ENCODE measurements at regions not wholly inside any gene's neighbourhood (a gene's known extent, or its start where the extent isn't known, plus 50 kb on each side); places are given as distances from the start of the nearest gene placed in this dataset.
A peak's percentile ranks its signal among the peaks of the same experiment; 100 is the strongest.

DNA sequence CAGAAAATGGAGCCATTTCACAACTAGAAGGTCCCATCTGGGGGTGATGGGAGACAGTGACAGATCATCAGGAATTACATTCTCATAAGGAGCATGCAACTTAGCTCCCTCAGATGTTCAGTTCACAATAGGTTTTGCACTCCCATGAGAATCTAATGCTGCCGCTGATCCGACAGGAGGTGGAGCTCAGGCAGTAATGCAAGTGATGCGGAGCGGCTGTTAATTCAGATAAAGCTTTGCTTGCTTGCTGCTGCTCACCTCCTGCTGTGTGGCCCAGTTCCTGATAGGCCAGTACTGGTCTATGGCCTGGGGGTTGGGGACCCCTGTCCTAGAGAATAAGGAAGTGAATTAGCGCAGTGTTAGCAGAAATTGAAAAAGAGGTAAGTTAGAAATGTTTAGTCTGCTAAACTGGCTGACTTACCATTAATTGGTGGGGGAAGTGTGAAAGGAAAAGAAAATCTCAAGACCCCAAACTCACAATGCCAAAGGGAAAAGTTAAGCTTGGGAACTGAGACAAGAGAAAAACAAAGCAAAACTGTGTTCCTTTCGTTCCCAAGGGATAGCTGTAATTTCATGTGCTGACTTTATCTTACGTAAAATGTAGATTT lies 76.4 kb downstream of the LYZL2 start (continued):
- TF ChIP-seq BCOR (IDR thresholded peaks at IDR 0.05) (peak; percentile 24; the same call in 1 of the 2 replicates), PTBP1 (IDR thresholded peaks at IDR 0.05; ENCODE audit: low read depth, low read length) (no peak), HSF4 (CRISPR knock-in tag; IDR thresholded peaks at IDR 0.05; ENCODE audit: borderline replicate concordance) (no peak), HMG20A (CRISPR knock-in tag; conservative IDR thresholded peaks at IDR 0.05) (no peak), U2AF2 (optimal IDR thresholded peaks at IDR 0.05; ENCODE audit: low read depth, low read length) (no peak), ZNF3 (CRISPR knock-in tag; IDR thresholded peaks at IDR 0.05) (no peak), ZNF324 (CRISPR knock-in tag; IDR thresholded peaks at IDR 0.05) (no peak), FOXK1 (CRISPR knock-in tag; IDR thresholded peaks at IDR 0.05; ENCODE audit: borderline replicate concordance) (no peak), ZNF239 (CRISPR knock-in tag; IDR thresholded peaks at IDR 0.05) (no peak), GATAD2A (IDR thresholded peaks at IDR 0.05) (peak; percentile 80; the same call in 1 of the 2 replicates), MEF2D (tag; conservative IDR thresholded peaks at IDR 0.05; ENCODE audit: low read depth) (no peak; the same call in 1 of the 2 replicates), HDAC2 (IDR thresholded peaks at IDR 0.05) (peak; percentile 86; the same call in 1 of the 2 replicates), ZNF668 (CRISPR knock-in tag; IDR thresholded peaks at IDR 0.05) (no peak), SAP30 (IDR thresholded peaks at IDR 0.05; ENCODE audit: borderline replicate concordance, insufficient read depth, low read depth, low read length, poor library complexity, severe bottlenecking) (no peak), SIRT6 (IDR thresholded peaks at IDR 0.05; ENCODE audit: low read depth, low read length) (no peak), ZNF24 (IDR thresholded peaks at IDR 0.05) (peak; percentile 79), NFIC (IDR thresholded peaks at IDR 0.05) (peak; percentile 59), SMARCC2 (IDR thresholded peaks at IDR 0.05; ENCODE audit: low read depth) (peak; percentile 77), TAF15 (IDR thresholded peaks at IDR 0.05; ENCODE audit: low read depth, low read length) (no peak)
- TF ChIP-seq, protein P1, sequence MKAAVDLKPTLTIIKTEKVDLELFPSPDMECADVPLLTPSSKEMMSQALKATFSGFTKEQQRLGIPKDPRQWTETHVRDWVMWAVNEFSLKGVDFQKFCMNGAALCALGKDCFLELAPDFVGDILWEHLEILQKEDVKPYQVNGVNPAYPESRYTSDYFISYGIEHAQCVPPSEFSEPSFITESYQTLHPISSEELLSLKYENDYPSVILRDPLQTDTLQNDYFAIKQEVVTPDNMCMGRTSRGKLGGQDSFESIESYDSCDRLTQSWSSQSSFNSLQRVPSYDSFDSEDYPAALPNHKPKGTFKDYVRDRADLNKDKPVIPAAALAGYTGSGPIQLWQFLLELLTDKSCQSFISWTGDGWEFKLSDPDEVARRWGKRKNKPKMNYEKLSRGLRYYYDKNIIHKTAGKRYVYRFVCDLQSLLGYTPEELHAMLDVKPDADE (conservative IDR thresholded peaks at IDR 0.05; ENCODE audit: control insufficient read depth, low read depth, low read length): 0 out of 2 replicates have a peak, but pooled peaks have one; percentile 37
- TF ChIP-seq, protein P2, sequence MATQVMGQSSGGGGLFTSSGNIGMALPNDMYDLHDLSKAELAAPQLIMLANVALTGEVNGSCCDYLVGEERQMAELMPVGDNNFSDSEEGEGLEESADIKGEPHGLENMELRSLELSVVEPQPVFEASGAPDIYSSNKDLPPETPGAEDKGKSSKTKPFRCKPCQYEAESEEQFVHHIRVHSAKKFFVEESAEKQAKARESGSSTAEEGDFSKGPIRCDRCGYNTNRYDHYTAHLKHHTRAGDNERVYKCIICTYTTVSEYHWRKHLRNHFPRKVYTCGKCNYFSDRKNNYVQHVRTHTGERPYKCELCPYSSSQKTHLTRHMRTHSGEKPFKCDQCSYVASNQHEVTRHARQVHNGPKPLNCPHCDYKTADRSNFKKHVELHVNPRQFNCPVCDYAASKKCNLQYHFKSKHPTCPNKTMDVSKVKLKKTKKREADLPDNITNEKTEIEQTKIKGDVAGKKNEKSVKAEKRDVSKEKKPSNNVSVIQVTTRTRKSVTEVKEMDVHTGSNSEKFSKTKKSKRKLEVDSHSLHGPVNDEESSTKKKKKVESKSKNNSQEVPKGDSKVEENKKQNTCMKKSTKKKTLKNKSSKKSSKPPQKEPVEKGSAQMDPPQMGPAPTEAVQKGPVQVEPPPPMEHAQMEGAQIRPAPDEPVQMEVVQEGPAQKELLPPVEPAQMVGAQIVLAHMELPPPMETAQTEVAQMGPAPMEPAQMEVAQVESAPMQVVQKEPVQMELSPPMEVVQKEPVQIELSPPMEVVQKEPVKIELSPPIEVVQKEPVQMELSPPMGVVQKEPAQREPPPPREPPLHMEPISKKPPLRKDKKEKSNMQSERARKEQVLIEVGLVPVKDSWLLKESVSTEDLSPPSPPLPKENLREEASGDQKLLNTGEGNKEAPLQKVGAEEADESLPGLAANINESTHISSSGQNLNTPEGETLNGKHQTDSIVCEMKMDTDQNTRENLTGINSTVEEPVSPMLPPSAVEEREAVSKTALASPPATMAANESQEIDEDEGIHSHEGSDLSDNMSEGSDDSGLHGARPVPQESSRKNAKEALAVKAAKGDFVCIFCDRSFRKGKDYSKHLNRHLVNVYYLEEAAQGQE (IDR thresholded peaks at IDR 0.05; ENCODE audit: borderline replicate concordance): no peak; the same call in 1 of the 2 replicates
- TF ChIP-seq, protein P2 (CRISPR knock-in tag; IDR thresholded peaks at IDR 0.05; ENCODE audit: low read depth): no peak

Data from K562 (cell line).